GM10266 (cell line): ENCODE measurements at regions not wholly inside any gene's neighbourhood (a gene's known extent, or its start where the extent isn't known, plus 50 kb on each side); places are given as distances from the start of the nearest gene placed in this dataset.
"Not testable (repeated sequence)": the region's sequence is repeated elsewhere in the genome, so short reads cannot be mapped to it uniquely, and the experiment has no call there.

Source experiments
- DNase-seq: peaks from one replicate; pipeline ENCODE4 v3.0.0; 2012; ENCODE audit errors: extremely low spot score
- CTCF ChIP-seq: IDR thresholded peaks from 2 replicates; pipeline ENCODE4 v1.5.1; 2012; ENCODE audit warnings: mild to moderate bottlenecking, low read depth; ENCODE audit not compliant: control insufficient read depth, insufficient read depth; ENCODE audit errors: missing control alignments

GRCh38 chr6:84635081-84635761 lies 129.2 kb downstream of the TBX18 start:
- no peak for DNase-seq
- TF ChIP-seq CTCF, result no peak

GRCh38 chr6:84633771-84634170 lies 130.6 kb downstream of the TBX18 start:
- no peak for DNase-seq
- TF ChIP-seq CTCF, result no peak

GRCh38 chr6:84626527-84626926 lies 137.9 kb downstream of the TBX18 start:
- not testable (repeated sequence) for DNase-seq

GRCh38 chr6:84625506-84625905 lies 138.9 kb downstream of the TBX18 start:
- no peak for TF ChIP-seq CTCF
- no peak for DNase-seq

GRCh38 chr6:84623956-84624680 lies 140.3 kb downstream of the TBX18 start:
- TF ChIP-seq CTCF, result no peak
- DNase-seq, result no peak

- no peak for TF ChIP-seq CTCF
- DNase-seq, result no peak
Measured at GRCh38 chr6:84618836-84619235, 145.6 kb downstream of the TBX18 start.

- TF ChIP-seq CTCF, result no peak
- no peak for DNase-seq
Measured at GRCh38 chr6:84618046-84618752, 146.2 kb downstream of the TBX18 start.
